ENCODE measurements at regions not wholly inside any gene's neighbourhood (a gene's known extent, or its start where the extent isn't known, plus 50 kb on each side); places are given as distances from the start of the nearest gene placed in this dataset.

GRCh38 chr2:17386771-17387170 lies 131.5 kb downstream of the RAD51AP2 start:
- TF ChIP-seq CTCF (IDR thresholded peaks at IDR 0.05) (no peak), EP300 (IDR thresholded peaks at IDR 0.05) (no peak)
